Activated naive CD8-positive, alpha-beta T cell treated with anti-CD3 and anti-CD28 coated beads, Interleukin-2, amount 50 U/mL, for 24 hours (primary cell): ENCODE measurements at regions not wholly inside any gene's neighbourhood (a gene's known extent, or its start where the extent isn't known, plus 50 kb on each side); places are given as distances from the start of the nearest gene placed in this dataset.
"Not testable (repeated sequence)": the region's sequence is repeated elsewhere in the genome, so short reads cannot be mapped to it uniquely, and the experiment has no call there.

Experiments used
- ATAC-seq: fragments of 150-1000 bp; cut with Tn5 transposase; one replicate; pipeline ENCODE4 v1.10.0; 2021
- DNase-seq: peaks from one replicate; pipeline ENCODE4 v3.0.0; 2021
- H3K27ac Mint-ChIP-seq: one replicate; pipeline ENCODE4 v1.8.0; 2021; ENCODE audit warnings: mild to moderate bottlenecking, mixed read lengths
- H3K27me3 Mint-ChIP-seq: one replicate; pipeline ENCODE4 v1.8.0; 2021; ENCODE audit warnings: mixed read lengths
- H3K36me3 Mint-ChIP-seq: one replicate; pipeline ENCODE4 v1.8.0; 2021; ENCODE audit warnings: low read depth, mixed read lengths
- H3K4me1 Mint-ChIP-seq: one replicate; pipeline ENCODE4 v1.8.0; 2021; ENCODE audit warnings: mixed read lengths
- H3K4me3 Mint-ChIP-seq: one replicate; pipeline ENCODE4 v1.8.0; 2021; ENCODE audit warnings: mild to moderate bottlenecking, moderate library complexity, mixed read lengths
- H3K9me3 Mint-ChIP-seq: one replicate; pipeline ENCODE4 v1.8.0; 2021; ENCODE audit warnings: mixed read lengths

DNA sequence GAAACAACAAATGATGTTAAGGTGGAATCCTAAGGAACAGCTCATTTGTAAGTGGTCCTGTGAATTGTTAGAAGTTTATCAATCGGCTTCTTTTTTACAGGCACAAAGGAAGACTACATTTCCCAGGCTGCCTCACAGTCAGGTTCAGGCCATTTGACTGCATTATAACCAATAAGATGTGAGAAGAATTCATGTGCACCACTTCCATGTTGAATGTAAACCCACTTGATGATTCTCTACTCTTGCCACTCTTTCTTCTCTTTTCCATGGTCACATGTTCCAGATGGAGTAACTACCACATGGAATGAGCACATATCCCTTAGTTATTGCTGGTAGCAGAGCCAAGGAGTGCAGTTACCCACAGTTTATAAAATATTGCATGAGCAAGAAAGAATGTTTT is 67.1 kb upstream of the GZMB start:
- Mint-ChIP-seq H3K9me3 (no peaks in the 10 kb centered on the region), H3K36me3 (no peaks in the 10 kb centered on the region), H3K4me1 (peaks cover 20% of the 10 kb centered on the region), H3K4me3 (no peak overlapping the region), H3K27me3 (peaks cover 2% of the 10 kb centered on the region), H3K27ac (no peak overlapping the region)
- DNase-seq (no peak), ATAC-seq (no peak)

DNA sequence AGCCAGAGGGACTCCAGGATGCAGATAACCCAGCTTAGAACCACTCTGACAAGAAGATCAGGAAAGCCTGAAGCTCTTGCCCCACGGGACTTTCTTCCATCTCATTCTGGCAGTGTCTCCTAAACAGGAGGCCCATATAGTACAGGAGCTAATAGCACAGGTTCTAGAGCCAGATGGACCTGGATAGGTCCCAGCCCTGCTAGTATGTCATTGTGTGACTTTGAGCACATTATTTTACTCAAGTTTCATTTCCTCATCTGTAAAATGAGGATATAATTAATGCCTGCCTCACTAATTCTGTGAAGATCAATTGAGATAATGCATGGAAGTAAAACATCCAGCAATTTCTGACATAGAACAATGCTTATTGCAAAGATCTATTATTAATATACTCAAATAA is 66.5 kb upstream of the GZMB start:
- DNase-seq (no peak), ATAC-seq (no peak)
- Mint-ChIP-seq H3K4me3 (no peak overlapping the region), H3K36me3 (no peaks in the 10 kb centered on the region), H3K4me1 (peaks cover 16% of the 10 kb centered on the region), H3K27ac (peak overlapping the region; percentile 14), H3K9me3 (no peaks in the 10 kb centered on the region), H3K27me3 (peaks cover 2% of the 10 kb centered on the region)

DNA sequence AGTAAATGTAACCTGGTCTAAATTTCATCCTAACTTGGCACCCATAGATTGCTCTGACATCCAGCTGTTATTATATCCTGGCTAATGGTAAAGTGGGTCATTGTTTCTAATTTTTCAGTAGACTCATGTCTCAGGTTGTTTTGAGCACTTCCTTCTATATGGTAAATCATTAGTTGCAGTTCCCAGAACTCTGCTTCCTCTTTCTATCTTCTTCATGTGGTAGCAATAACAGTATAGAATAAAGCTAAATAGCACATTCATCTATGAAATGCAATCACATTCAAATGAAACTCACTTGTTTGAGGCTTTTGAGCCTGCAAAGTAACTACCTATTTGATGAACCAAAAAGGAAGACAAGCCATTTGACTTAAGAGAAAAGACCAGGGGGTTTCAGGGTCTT is 65.1 kb upstream of the GZMB start:
- Mint-ChIP-seq H3K27me3 (no peaks in the 10 kb centered on the region), H3K4me1 (peaks cover 15% of the 10 kb centered on the region), H3K4me3 (no peak overlapping the region), H3K9me3 (no peaks in the 10 kb centered on the region), H3K27ac (no peak overlapping the region), H3K36me3 (no peaks in the 10 kb centered on the region)
- DNase-seq (no peak), ATAC-seq (no peak)

- not testable (repeated sequence) for H3K4me3 Mint-ChIP-seq, ATAC-seq, H3K9me3 Mint-ChIP-seq, H3K27ac Mint-ChIP-seq, DNase-seq, H3K27me3 Mint-ChIP-seq, H3K36me3 Mint-ChIP-seq
- H3K4me1 Mint-ChIP-seq: peaks cover 22% of the 10 kb centered on the region
Observed at GRCh38 chr14:24696280-24696920, 62.4 kb upstream of the GZMB start.

DNA sequence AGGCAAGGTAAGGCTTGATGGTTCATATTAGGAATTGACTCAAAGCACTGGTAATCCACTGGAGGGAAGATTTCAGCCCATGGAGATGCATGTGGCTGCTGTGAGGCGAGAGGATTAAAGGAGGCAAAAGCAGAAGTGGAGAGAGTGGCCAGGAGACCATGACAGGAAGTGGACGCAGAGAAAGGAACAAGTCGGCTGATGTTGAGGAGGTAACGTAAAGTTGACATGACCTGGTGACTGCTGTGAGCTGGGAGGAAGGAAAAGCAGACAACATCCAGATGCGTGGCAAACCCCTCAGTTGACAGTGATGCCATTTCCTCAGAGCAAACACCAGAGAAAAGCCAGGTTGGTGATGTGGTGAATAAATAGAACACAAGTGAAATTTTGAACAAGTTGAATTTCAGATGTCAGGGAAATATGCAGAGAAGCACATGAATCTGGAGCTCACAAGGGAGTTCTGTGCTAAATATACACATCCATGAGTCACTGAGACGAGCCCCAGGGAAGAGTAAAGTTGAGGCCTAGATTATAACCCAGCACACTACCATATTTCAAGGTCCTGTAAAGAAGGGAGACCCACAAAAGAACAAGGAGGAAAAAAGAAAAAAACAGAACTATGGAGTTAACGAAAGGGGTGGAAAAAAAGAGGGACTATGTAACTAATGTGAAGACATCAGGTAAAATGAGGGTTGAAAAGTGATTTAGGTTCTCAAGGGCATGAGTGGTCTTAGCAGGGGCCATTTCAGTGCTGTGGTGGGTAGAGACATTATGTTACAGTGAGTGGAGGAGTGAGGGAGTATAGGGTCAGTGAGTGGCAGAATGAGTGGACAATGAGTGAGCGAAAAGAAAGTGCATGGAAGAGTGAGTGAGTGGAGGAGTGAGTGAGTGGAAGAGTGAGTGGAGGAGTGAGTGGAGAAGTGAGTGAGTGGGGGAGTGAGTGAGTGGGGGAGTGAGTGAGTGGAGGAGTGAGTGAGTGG is 61.6 kb upstream of the GZMB start:
- H3K36me3 Mint-ChIP-seq: no peaks in the 10 kb centered on the region
- no peak overlapping the region for H3K27ac Mint-ChIP-seq
- ATAC-seq (no peak), DNase-seq (peak; percentile 24)
- no peak overlapping the region for H3K4me3 Mint-ChIP-seq
- peaks cover 30% of the 10 kb centered on the region for H3K4me1 Mint-ChIP-seq
- no peaks in the 10 kb centered on the region for H3K9me3 Mint-ChIP-seq
- no peaks in the 10 kb centered on the region for H3K27me3 Mint-ChIP-seq

DNA sequence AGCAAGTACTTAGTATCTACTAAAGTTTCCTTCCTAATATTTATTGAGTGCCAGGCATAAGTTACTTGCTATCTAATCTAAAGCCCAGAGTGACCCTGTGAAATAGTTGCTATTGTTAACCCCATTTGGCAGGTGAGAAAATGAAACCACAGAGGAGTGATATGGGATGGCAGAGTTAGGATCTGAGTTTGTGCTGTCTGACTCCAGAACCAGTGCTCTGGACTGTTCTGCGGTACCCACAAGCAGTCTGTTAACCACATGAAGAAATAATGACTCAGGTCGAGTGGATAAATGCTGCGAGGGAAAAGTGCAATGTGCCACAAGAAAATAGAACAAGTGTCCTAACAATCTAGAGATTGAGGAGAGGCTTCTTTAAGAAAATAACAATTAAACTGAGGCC is 60.7 kb upstream of the GZMB start:
- DNase-seq (peak; percentile 18), ATAC-seq (peak; percentile 39)
- peaks cover 39% of the 10 kb centered on the region for H3K4me1 Mint-ChIP-seq
- no peaks in the 10 kb centered on the region for H3K27me3 Mint-ChIP-seq
- no peaks in the 10 kb centered on the region for H3K36me3 Mint-ChIP-seq
- H3K4me3 Mint-ChIP-seq: no peak overlapping the region
- no peak overlapping the region for H3K27ac Mint-ChIP-seq
- H3K9me3 Mint-ChIP-seq: no peaks in the 10 kb centered on the region

GRCh38 chr14:24693983-24694382 is 60.0 kb upstream of the GZMB start:
- H3K4me3 Mint-ChIP-seq: no peak overlapping the region
- H3K27me3 Mint-ChIP-seq: no peaks in the 10 kb centered on the region
- no peak overlapping the region for H3K27ac Mint-ChIP-seq
- no peak for ATAC-seq
- peaks cover 35% of the 10 kb centered on the region for H3K4me1 Mint-ChIP-seq
- no peaks in the 10 kb centered on the region for H3K36me3 Mint-ChIP-seq
- no peak for DNase-seq
- H3K9me3 Mint-ChIP-seq: no peaks in the 10 kb centered on the region

- Mint-ChIP-seq H3K4me3 (peak overlapping the region; percentile 54), H3K27ac (no peak overlapping the region), H3K9me3 (no peaks in the 10 kb centered on the region), H3K36me3 (no peaks in the 10 kb centered on the region), H3K27me3 (no peaks in the 10 kb centered on the region), H3K4me1 (peaks cover 35% of the 10 kb centered on the region)
- no peak for ATAC-seq
- DNase-seq: no peak
Observed at GRCh38 chr14:24693353-24693737, 59.4 kb upstream of the GZMB start.

- Mint-ChIP-seq H3K9me3 (no peaks in the 10 kb centered on the region), H3K4me1 (peaks cover 36% of the 10 kb centered on the region), H3K4me3 (peak overlapping the region; percentile 54), H3K36me3 (no peaks in the 10 kb centered on the region), H3K27ac (no peak overlapping the region), H3K27me3 (no peaks in the 10 kb centered on the region)
- peak; percentile 48 for DNase-seq
- ATAC-seq: peak; percentile 87
Observed at GRCh38 chr14:24692382-24693352, 58.7 kb upstream of the GZMB start.

DNA sequence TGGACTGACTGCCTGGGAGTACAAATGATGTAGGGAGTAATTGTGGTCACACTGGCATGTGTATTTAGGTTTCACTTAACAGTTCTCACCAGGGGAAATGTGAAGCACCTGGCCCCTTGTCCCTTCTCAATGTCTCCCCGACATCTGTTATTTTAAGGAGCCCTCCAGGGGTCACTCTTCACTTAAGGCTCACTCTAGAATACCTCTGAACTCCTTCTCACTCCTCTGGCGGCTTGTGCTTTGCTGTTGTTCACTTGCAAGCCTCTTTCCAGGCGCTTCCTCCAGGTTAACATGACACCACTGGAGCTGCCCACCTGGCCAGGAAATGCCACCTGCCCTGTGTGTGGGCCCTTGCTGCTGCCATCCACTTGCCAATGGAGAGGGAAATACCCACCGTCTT is 56.5 kb upstream of the GZMB start:
- Mint-ChIP-seq H3K27me3 (peaks cover 2% of the 10 kb centered on the region), H3K4me1 (peaks cover 36% of the 10 kb centered on the region), H3K9me3 (no peaks in the 10 kb centered on the region), H3K27ac (no peak overlapping the region), H3K36me3 (no peaks in the 10 kb centered on the region), H3K4me3 (no peak overlapping the region)
- no peak for ATAC-seq
- peak; percentile 19 for DNase-seq

DNA sequence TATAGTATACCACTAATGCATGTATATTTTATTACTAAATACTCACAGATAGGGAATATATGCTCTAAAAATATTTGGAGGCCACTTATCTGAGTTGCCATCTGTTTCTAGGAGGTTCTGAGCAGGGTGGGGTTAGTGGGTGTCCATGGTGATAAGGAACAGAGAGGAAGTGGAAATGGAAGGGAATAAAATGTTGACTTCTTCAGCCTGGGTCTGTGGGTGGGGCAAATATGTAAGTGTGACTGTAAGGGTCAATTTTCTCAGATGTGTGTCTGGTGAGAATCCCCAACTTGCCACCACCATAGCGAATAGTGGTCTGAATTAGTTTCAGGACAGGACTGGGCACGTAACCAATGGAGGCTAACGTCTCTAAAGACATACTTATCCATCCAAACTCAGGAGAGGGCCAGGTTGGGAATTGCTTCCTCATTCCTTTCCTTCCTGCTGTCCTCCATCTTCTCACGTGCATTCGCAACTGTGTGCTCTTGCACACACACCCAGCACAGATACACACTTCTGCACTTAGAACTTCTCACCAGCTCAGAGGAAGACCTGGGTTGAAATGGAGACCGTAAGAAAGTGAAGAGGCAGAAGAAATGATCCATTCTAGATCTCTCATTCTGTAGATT is 54.2 kb upstream of the GZMB start:
- Mint-ChIP-seq H3K27ac (no peak overlapping the region), H3K27me3 (peaks cover 2% of the 10 kb centered on the region), H3K4me1 (peaks cover 53% of the 10 kb centered on the region), H3K36me3 (peaks cover 3% of the 10 kb centered on the region), H3K4me3 (no peak overlapping the region), H3K9me3 (no peaks in the 10 kb centered on the region)
- no peak for ATAC-seq
- DNase-seq: no peak
